ENCODE measurements at regions not wholly inside any gene's neighbourhood (a gene's known extent, or its start where the extent isn't known, plus 50 kb on each side); places are given as distances from the start of the nearest gene placed in this dataset.

- DNase-seq = no peak
- Histone ChIP-seq H3K27me3 (no peaks in the 10 kb centered on the region), H3K4me3 (no peak overlapping the region), H3K4me1 (no peaks in the 10 kb centered on the region), H3K9me3 (no peaks in the 10 kb centered on the region), H3K36me3 (no peaks in the 10 kb centered on the region), H3K27ac (no peak overlapping the region)
- ATAC-seq = no peak
- no peak for TF ChIP-seq CTCF (IDR thresholded peaks at IDR 0.05)
- intact Hi-C loops (cut with DNase I) = no loop called here
Measured at GRCh38 chr17:31692632-31693031, 166.4 kb downstream of the COPRS start.

- no peak for DNase-seq
- TF ChIP-seq CTCF (IDR thresholded peaks at IDR 0.05) = no peak
- Histone ChIP-seq H3K4me3 (no peak overlapping the region), H3K9me3 (no peaks in the 10 kb centered on the region), H3K27me3 (no peaks in the 10 kb centered on the region), H3K36me3 (no peaks in the 10 kb centered on the region), H3K4me1 (no peaks in the 10 kb centered on the region), H3K27ac (no peak overlapping the region)
- intact Hi-C loops (cut with DNase I) = no loop called here
- ATAC-seq = no peak
Measured at GRCh38 chr17:31692027-31692426, 167.0 kb downstream of the COPRS start.

GRCh38 chr17:31691251-31691905 is 167.7 kb downstream of the COPRS start:
- intact Hi-C loops (cut with DNase I) = no loop called here

GRCh38 chr17:31690151-31690551 is 168.9 kb downstream of the COPRS start:
- Histone ChIP-seq H3K27ac (no peak overlapping the region), H3K9me3 (no peaks in the 10 kb centered on the region), H3K27me3 (no peaks in the 10 kb centered on the region), H3K4me1 (no peaks in the 10 kb centered on the region), H3K36me3 (no peaks in the 10 kb centered on the region), H3K4me3 (no peak overlapping the region)
- no peak for ATAC-seq
- intact Hi-C loops (cut with DNase I) = no loop called here
- no peak for TF ChIP-seq CTCF (IDR thresholded peaks at IDR 0.05)
- DNase-seq = no peak

More at GRCh38 chr17:31691251-31691905, 167.7 kb downstream of the COPRS start:
- no peaks in the 10 kb centered on the region for H3K36me3 ChIP-seq
- DNase-seq (no peak), ATAC-seq (no peak)
- no peak overlapping the region for H3K4me3 ChIP-seq
- H3K27ac ChIP-seq = no peak overlapping the region
- no peaks in the 10 kb centered on the region for H3K4me1 ChIP-seq
- H3K9me3 ChIP-seq = no peaks in the 10 kb centered on the region
- no peak for TF ChIP-seq CTCF (IDR thresholded peaks at IDR 0.05)
- no peaks in the 10 kb centered on the region for H3K27me3 ChIP-seq

GRCh38 chr17:31688701-31689100 is 170.3 kb downstream of the COPRS start:
- DNase-seq (no peak), ATAC-seq (no peak)
- no peak overlapping the region for H3K27ac ChIP-seq
- TF ChIP-seq CTCF (IDR thresholded peaks at IDR 0.05) = no peak
- no peaks in the 10 kb centered on the region for H3K4me1 ChIP-seq
- no peak overlapping the region for H3K4me3 ChIP-seq
- H3K36me3 ChIP-seq = no peaks in the 10 kb centered on the region
- no peaks in the 10 kb centered on the region for H3K27me3 ChIP-seq
- H3K9me3 ChIP-seq = no peaks in the 10 kb centered on the region
- intact Hi-C loops (cut with DNase I) = no loop called here

Data from left lung (tissue), 4 donors.